Epithelial cell of esophagus (primary cell): ENCODE measurements at regions not wholly inside any gene's neighbourhood (a gene's known extent, or its start where the extent isn't known, plus 50 kb on each side); places are given as distances from the start of the nearest gene placed in this dataset.

Source experiments
- DNase-seq: peaks from one replicate; pipeline ENCODE4 v3.0.0; 2010; ENCODE audit warnings: low read depth
- H3K4me3 ChIP-seq: 2 replicates; pipeline ENCODE4 v1.5.1; 2011; ENCODE audit warnings: mild to moderate bottlenecking, low read length, control low read depth
- TF ChIP-seq, protein P1 (sequence below): IDR thresholded peaks from 2 replicates; pipeline ENCODE4 v1.5.1; 2011; ENCODE audit warnings: low read depth, mild to moderate bottlenecking, low read length, control low read depth, inconsistent platforms; ENCODE audit not compliant: insufficient read depth; ENCODE audit errors: missing control alignments

GRCh38 chr7:36085096-36085495 lies 68.0 kb upstream of the EEPD1 start:
- no peak for DNase-seq
- no peak overlapping the region for H3K4me3 ChIP-seq
- TF ChIP-seq, protein P1, sequence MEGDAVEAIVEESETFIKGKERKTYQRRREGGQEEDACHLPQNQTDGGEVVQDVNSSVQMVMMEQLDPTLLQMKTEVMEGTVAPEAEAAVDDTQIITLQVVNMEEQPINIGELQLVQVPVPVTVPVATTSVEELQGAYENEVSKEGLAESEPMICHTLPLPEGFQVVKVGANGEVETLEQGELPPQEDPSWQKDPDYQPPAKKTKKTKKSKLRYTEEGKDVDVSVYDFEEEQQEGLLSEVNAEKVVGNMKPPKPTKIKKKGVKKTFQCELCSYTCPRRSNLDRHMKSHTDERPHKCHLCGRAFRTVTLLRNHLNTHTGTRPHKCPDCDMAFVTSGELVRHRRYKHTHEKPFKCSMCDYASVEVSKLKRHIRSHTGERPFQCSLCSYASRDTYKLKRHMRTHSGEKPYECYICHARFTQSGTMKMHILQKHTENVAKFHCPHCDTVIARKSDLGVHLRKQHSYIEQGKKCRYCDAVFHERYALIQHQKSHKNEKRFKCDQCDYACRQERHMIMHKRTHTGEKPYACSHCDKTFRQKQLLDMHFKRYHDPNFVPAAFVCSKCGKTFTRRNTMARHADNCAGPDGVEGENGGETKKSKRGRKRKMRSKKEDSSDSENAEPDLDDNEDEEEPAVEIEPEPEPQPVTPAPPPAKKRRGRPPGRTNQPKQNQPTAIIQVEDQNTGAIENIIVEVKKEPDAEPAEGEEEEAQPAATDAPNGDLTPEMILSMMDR = no peak

DNA sequence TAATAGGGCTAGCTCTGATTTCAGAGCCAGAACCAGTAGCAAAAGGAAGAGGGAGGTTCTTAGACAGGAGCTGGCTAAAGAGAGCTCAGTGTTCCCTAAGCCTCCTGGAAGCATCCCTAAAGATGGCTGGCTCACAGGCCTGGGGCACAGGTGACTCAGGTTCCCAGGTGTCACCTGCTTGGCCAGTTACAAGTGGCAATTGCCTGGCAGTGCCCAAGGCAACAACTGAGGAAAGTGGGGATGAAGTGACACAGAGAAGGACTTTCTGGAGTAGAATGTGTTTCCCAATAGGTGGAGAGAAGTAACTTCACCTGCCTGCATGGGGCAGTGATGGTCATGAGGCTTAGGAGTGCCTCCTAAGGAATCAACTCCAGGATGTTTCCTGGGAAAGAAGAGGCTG lies 66.5 kb upstream of the EEPD1 start:
- TF ChIP-seq, protein P1 = no peak
- no peak overlapping the region for H3K4me3 ChIP-seq
- peak; percentile 10 for DNase-seq

DNA sequence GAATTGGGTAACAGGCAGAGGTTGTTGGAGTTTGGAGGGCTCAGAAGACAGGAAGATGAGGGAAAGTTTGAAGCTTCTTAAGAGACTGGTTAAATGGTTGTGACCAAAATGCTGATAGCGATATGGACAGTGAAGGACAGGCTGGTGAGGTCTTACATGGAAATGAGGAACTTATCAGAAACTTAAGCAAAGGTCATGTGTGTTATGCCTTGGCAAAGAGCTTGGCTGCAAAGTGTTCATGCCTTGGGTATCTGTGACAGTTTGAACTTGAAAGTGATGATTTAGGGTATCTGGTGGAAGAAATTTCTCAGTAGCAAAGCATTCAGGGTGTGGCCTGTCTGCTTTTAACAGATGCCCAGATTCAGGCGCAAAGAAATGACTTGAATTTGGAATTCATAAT lies 64.5 kb upstream of the EEPD1 start:
- TF ChIP-seq, protein P1 = no peak
- no peak overlapping the region for H3K4me3 ChIP-seq
- DNase-seq = no peak

DNA sequence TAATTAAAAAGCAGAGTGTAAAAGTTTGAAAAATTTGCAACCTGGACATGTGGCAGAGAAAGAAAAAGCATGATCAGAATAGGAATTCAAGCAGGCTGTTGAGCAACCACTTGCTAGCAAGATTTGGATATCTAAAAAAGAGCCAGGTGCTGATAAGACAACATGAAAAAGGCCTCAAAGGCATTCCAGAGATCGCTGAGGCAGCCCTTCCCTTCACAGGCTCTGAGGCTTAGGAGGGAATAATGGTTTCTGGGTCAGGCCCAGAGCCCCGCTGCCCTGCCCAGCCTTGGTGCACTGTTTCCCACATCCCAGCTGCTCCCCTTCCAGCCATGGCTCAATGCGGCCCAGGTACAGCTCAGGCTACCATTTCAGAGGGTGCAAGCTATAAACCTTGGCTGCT lies 64.1 kb upstream of the EEPD1 start:
- DNase-seq = no peak
- TF ChIP-seq, protein P1 = no peak
- no peak overlapping the region for H3K4me3 ChIP-seq

GRCh38 chr7:36090976-36091873 lies 61.8 kb upstream of the EEPD1 start:
- TF ChIP-seq, protein P1 = no peak

GRCh38 chr7:36091874-36092176 lies 61.2 kb upstream of the EEPD1 start:
- TF ChIP-seq, protein P1 = no peak
- no peak overlapping the region for H3K4me3 ChIP-seq
- no peak for DNase-seq

More at GRCh38 chr7:36090976-36091873, 61.8 kb upstream of the EEPD1 start:
- no peak overlapping the region for H3K4me3 ChIP-seq
- no peak for DNase-seq

DNA sequence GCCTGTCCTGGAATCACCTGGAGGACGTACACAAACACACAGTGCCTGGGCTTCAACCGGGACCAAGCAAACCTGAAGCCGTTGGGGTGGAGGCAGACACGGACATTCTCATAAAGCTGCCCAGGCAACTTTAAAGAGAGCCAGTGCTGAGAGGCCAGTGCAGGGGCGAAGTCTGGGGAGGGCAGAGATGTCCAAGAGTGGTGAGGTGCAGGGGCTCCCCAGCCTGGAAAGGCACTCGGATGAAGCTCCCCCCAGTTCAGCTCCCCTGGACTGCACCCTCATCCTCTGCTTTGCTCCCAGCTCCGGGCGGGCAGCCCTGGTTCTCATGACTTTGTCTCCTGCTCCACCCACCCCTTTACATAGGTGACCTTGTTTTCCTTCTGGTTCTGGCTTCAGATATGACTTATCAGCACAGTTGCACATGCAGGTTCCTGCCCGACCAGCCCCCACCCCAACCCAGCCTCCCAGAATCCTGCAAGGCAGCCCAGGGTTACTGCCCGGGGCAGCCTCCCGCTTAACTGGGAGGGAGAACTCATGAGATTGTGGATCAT lies 60.8 kb upstream of the EEPD1 start:
- TF ChIP-seq, protein P1 = no peak
- no peak for DNase-seq
- no peak overlapping the region for H3K4me3 ChIP-seq
